ENCODE measurements at regions not wholly inside any gene's neighbourhood (a gene's known extent, or its start where the extent isn't known, plus 50 kb on each side); places are given as distances from the start of the nearest gene placed in this dataset.

DNA sequence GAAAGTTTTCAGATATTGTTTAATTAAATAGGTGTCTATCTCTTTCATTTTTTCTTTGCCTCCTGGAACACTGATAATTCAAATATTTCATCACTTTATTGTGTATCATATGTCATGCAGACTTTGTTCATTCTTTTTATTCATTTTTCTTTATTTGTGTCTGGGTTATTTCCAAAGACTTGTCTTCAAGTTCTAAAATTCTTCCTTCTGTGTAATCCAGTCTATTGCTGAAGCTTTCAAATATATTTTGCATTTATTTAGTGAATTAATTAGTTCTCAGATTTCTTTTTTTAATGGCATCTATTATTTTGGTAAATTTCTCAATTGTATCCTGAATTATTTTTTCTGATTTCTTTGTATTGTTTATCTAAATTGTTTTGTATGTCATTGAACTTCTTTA is 70.1 kb downstream of the ZNF330 start:
- H3K4me3 Mint-ChIP-seq: no peak overlapping the region
- H3K27me3 Mint-ChIP-seq: peaks cover 17% of the 10 kb centered on the region
- no peak overlapping the region for H3K27ac Mint-ChIP-seq
- POLR2A ChIA-PET: no interaction called here
- H3K9me3 Mint-ChIP-seq: peaks cover 5% of the 10 kb centered on the region
- H3K36me3 Mint-ChIP-seq (ENCODE audit: low read depth): peaks cover 2% of the 10 kb centered on the region
- CTCF ChIA-PET: no interaction called here
- DNase-seq: no peak
- H3K4me1 Mint-ChIP-seq: no peaks in the 10 kb centered on the region

DNA sequence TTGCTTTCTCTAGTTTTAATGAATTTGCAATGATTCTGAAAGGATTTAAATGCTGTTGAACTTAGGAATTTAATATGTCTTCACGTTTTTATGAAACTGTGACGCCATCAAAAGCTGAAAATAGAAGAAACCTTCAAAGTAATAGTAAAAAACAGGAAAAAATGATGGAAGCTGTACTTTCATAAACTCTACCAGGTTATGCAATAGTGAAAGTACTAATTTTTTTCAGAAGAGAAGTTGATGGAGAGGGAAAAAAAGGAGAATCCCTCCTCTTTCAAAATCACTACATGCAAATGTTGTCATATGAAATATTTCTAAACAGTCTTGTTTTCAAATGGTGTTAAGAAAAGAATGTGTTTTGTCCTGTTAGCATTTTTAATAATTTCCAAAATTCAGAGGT is 73.6 kb downstream of the ZNF330 start:
- Mint-ChIP-seq H3K4me1 (no peaks in the 10 kb centered on the region), H3K36me3 (ENCODE audit: low read depth) (peaks cover 2% of the 10 kb centered on the region), H3K4me3 (no peak overlapping the region), H3K27ac (no peak overlapping the region), H3K27me3 (peaks cover 9% of the 10 kb centered on the region), H3K9me3 (peaks cover 5% of the 10 kb centered on the region)
- no peak for DNase-seq
- POLR2A ChIA-PET: no interaction called here
- CTCF ChIA-PET: no interaction called here

DNA sequence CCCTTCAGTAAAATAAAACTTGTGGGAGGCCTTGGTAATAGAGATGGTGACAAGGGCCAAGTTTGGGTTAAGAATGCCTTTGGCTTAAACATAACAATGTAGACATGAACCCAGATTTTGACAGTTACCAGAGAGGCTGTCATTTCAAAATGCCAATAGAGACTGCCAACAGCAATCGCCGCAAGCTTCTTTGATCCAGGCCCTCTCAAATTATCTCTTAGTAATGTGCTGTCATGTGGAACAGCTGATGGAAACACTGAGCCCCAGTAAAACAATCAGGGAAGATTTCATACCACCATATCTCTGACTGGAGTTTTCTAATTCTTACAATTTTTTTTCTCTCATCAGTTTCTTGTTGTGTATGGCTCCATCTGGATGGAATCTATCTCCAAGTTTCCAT is 80.5 kb downstream of the ZNF330 start:
- Mint-ChIP-seq H3K27ac (no peak overlapping the region), H3K27me3 (peaks cover 5% of the 10 kb centered on the region), H3K4me3 (no peak overlapping the region), H3K4me1 (no peaks in the 10 kb centered on the region), H3K36me3 (ENCODE audit: low read depth) (no peaks in the 10 kb centered on the region), H3K9me3 (no peaks in the 10 kb centered on the region)
- CTCF ChIA-PET: no interaction called here
- POLR2A ChIA-PET: no interaction called here
- DNase-seq: no peak

DNA sequence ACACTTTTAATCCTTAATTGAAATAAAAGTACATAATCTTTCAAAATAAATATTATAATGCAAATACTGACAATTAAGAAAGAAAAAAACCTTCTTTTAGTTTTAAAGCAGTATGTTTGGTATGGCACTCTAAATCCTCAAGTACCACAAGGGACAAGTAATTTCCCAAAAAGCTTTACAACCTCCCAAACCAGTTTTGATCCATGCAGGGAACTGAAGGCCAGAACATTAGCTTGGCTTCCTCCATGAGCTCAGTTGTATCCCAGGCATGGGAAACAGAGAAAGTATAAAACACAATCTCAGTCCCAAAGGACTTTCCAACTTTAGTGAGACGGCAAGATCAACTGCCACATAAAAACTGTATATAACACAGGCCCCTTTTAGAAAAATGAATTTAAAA is 82.2 kb downstream of the ZNF330 start:
- H3K9me3 Mint-ChIP-seq: no peaks in the 10 kb centered on the region
- no peak overlapping the region for H3K4me3 Mint-ChIP-seq
- ChIA-PET CTCF (no interaction called here), POLR2A (no interaction called here)
- H3K36me3 Mint-ChIP-seq (ENCODE audit: low read depth): no peaks in the 10 kb centered on the region
- H3K27ac Mint-ChIP-seq: no peak overlapping the region
- DNase-seq: no peak
- peaks cover 6% of the 10 kb centered on the region for H3K4me1 Mint-ChIP-seq
- H3K27me3 Mint-ChIP-seq: peaks cover 5% of the 10 kb centered on the region

DNA sequence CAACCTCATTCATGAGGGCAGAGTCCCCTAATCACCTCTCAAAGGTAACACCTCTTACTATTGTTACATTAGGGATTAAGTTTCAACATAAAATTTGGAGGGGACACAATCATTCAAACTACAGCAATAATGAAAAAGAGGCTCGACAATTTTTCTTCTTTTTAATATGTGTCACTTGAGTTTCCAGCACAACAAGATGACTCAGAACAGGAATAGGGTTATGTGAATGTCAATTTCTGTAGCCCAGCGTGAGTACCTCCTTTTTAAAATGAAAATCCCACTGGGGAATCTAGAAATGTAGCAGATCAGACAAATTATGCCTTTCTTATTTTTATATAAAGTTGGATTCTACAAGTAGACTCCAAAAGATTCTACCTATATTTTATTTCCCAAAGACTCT is 83.7 kb downstream of the ZNF330 start:
- no peaks in the 10 kb centered on the region for H3K9me3 Mint-ChIP-seq
- no peaks in the 10 kb centered on the region for H3K36me3 Mint-ChIP-seq (ENCODE audit: low read depth)
- DNase-seq: no peak
- peaks cover 6% of the 10 kb centered on the region for H3K4me1 Mint-ChIP-seq
- CTCF ChIA-PET: no interaction called here
- POLR2A ChIA-PET: no interaction called here
- peaks cover 5% of the 10 kb centered on the region for H3K27me3 Mint-ChIP-seq
- H3K27ac Mint-ChIP-seq: no peak overlapping the region
- H3K4me3 Mint-ChIP-seq: no peak overlapping the region

DNA sequence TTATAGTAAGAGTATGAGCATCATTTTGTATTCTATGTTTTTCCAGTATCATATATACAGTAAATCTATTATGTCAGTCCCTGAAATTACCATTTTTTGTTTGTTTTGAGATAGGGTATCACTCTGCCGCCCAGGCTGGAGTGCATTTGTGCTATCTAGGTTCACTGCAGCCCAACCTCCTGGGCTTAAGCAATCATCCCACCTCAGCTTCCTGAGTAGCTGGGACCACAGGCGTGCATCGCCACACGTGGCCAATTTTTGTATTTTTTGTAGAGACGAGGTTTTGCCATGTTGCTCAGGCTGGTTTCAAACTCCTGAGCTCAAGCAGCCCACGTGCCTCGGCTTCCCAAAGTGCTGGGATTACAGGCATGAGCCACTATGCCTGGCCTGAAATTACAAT is 85.6 kb downstream of the ZNF330 start:
- DNase-seq: no peak
- POLR2A ChIA-PET: no interaction called here
- CTCF ChIA-PET: interaction anchor here (1.2 kb wide), 1 partner anchor 1539 kb away, joined by 4 read pairs; no protein-coding TSS in a partner anchor
- no peaks in the 10 kb centered on the region for H3K36me3 Mint-ChIP-seq (ENCODE audit: low read depth)
- H3K4me3 Mint-ChIP-seq: no peak overlapping the region
- peaks cover 5% of the 10 kb centered on the region for H3K27me3 Mint-ChIP-seq
- H3K9me3 Mint-ChIP-seq: no peaks in the 10 kb centered on the region
- H3K27ac Mint-ChIP-seq: no peak overlapping the region
- H3K4me1 Mint-ChIP-seq: peaks cover 6% of the 10 kb centered on the region

DNA sequence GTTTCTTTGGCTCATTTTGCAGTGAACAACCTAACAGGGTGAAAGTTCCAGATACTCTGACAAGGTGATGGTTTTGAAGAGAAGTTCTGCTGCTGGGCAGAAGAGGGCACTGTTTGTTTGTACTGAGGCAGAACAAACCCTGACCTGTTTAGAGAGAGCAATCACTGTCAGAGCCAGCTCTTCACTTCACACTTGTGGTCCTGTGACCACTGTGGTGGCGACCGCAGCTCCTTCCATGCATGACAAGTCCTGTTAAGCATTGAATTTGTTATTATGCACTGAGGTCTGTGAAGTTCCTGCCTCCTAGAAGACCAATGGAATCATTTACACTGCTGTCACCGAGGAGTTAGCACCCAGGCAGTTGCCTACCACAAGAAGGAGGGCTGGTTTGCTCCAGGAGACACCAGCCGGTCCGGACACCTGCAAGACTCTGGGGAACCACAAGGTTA is 86.6 kb downstream of the ZNF330 start:
- no peak overlapping the region for H3K4me3 Mint-ChIP-seq
- peak; percentile 70 for DNase-seq
- H3K27me3 Mint-ChIP-seq: peaks cover 5% of the 10 kb centered on the region
- no peaks in the 10 kb centered on the region for H3K9me3 Mint-ChIP-seq
- no peaks in the 10 kb centered on the region for H3K36me3 Mint-ChIP-seq (ENCODE audit: low read depth)
- CTCF ChIA-PET: interaction anchor here (0.5 to 1.2 kb wide), 2 partner anchors 404 to 1538 kb away, joined by 3 to 4 read pairs; no protein-coding TSS in a partner anchor
- H3K4me1 Mint-ChIP-seq: peaks cover 6% of the 10 kb centered on the region
- no peak overlapping the region for H3K27ac Mint-ChIP-seq
- POLR2A ChIA-PET: no interaction called here

DNA sequence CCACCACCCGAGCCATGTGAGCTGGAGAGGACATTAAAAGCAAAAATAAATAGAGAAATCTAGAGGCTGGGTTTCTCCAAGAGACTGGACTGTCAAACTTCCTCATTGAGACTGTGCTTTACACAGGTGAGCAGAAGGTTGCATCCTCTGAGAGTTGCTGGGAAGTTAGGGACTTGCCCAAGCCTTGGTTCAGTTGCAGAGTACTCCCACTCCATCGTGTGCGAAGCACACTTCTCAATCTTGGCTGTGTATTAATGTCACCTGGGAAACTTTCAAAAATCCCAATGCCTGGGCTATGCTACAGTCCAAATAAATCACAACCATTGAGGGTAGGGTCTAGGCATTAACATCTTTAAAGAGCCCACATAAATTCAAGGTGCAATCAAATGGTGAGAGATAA is 89.2 kb downstream of the ZNF330 start:
- H3K4me3 Mint-ChIP-seq: no peak overlapping the region
- no peaks in the 10 kb centered on the region for H3K36me3 Mint-ChIP-seq (ENCODE audit: low read depth)
- CTCF ChIA-PET: no interaction called here
- H3K27me3 Mint-ChIP-seq: peaks cover 6% of the 10 kb centered on the region
- DNase-seq: no peak
- no peaks in the 10 kb centered on the region for H3K9me3 Mint-ChIP-seq
- POLR2A ChIA-PET: no interaction called here
- peaks cover 6% of the 10 kb centered on the region for H3K4me1 Mint-ChIP-seq
- no peak overlapping the region for H3K27ac Mint-ChIP-seq

DNA sequence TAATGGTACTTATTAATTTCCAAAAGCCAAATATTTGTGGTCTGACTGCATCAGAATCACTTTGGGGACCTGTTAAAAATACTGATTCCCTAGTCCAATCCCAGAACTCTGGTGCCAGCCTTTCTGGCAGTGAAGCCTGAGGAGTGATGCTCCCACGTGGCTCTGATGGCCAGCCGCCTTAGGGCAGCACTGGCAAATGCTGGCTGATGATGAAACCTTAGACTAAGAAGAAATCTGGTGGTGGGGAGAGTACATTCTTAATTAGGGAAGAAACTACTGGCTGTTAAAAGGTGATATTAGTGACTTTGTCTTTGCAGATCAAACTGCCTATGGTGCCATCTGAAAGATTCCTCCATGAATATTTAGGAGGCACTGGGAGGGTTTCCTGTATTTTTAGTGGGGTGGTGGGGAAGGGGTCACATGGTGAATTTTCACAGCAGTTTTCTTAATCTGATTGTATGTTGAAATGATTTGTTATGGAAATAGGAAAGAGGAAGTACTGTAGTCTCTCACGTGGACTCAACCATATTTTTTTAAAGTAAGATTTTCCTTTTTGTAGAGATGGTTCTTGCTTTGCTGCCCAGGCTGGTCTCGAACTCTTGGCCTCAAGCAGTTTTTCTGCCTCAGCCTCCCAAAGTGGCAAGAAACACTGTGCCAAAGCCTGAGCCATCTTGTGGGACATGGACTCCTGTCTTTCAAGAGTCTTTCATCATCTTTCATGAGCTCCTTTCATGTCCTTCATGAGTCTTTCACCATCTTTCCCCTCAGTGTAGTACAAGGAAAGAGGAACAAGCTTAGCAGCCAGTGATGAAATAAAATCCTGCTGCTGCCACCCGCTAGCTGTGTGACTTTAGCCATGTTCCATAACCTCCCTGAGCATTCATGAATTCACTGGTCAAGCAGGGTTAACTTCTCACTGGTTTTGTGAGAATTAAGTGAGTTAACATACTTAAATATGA is 90.8 kb downstream of the ZNF330 start:
- Mint-ChIP-seq H3K36me3 (ENCODE audit: low read depth) (no peaks in the 10 kb centered on the region), H3K4me3 (no peak overlapping the region), H3K4me1 (peaks cover 6% of the 10 kb centered on the region), H3K27me3 (peaks cover 5% of the 10 kb centered on the region), H3K27ac (no peak overlapping the region), H3K9me3 (no peaks in the 10 kb centered on the region)
- ChIA-PET POLR2A (no interaction called here), CTCF (no interaction called here)
- DNase-seq: no peak

DNA sequence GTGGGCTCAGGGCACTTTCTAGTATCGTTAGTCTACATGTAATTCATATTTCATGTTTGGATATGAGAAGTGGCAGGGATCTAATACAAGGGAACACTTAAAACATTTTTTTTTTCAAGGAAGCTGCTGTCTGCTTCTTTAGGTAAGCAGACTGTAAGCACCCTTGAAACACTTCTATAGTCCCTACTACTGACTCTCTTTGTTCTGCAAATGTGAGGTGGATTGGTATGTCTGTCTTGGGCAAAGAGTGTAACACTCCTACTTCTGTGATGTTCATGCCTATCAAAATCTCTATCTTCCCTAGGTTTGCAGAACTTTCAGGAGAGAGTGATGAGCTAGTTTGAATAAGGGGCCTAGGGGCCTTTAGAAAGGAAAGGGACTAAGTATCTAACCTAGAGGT is 93.9 kb downstream of the ZNF330 start:
- no peaks in the 10 kb centered on the region for H3K4me1 Mint-ChIP-seq
- ChIA-PET POLR2A (no interaction called here), CTCF (no interaction called here)
- H3K4me3 Mint-ChIP-seq: no peak overlapping the region
- no peaks in the 10 kb centered on the region for H3K36me3 Mint-ChIP-seq (ENCODE audit: low read depth)
- H3K9me3 Mint-ChIP-seq: no peaks in the 10 kb centered on the region
- no peak for DNase-seq
- peaks cover 13% of the 10 kb centered on the region for H3K27me3 Mint-ChIP-seq
- no peak overlapping the region for H3K27ac Mint-ChIP-seq

DNA sequence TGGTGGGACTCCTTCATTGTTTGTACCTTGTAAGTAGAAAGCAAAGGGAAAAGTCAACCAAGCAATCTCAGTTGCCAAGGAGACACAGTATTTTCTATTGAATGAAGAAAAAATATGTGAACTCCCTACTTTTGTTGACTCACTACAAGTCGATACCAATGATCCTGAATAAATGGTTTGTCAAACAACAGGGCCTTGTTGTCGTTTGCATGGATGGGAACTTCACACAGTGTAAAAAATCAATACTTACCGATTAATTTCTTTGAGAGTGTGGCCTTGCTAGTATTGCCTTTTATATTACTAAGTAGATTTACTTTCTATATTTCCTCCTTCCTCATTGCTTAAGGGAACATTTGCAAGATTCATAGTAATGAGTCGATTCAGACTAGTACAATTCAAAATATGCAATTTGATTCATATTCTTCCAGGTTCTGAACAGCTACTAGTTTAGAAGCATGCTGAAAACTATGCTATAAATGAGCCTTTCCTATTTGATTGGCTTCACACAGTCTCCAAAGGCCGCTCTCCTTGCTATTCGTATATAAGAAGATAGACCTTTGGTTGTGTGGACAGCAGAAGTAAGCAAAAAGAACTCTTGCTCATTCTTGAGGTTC is 108.0 kb downstream of the ZNF330 start:
- no peaks in the 10 kb centered on the region for H3K36me3 Mint-ChIP-seq (ENCODE audit: low read depth)
- H3K4me1 Mint-ChIP-seq: no peaks in the 10 kb centered on the region
- H3K27ac Mint-ChIP-seq: no peak overlapping the region
- ChIA-PET CTCF (no interaction called here), POLR2A (no interaction called here)
- peaks cover 23% of the 10 kb centered on the region for H3K27me3 Mint-ChIP-seq
- no peak for DNase-seq
- H3K4me3 Mint-ChIP-seq: no peak overlapping the region
- no peaks in the 10 kb centered on the region for H3K9me3 Mint-ChIP-seq

DNA sequence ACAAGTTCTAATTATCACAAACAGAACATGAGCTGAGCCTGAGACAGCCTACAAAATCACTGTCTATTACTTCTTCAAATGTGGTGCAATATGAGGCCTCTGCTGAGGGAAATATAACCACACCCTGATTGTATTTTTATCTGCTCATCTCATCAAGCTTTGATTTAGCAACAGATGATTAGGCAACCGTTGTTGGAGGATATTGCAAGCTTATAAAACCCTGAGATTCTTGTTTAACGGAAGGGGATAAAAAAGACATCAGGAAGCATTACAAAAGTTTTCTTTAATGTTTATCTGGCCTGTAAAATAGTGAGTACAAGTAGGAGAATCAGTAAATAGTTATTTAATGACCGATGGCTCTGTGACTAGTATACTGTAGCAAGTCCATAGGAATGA is 108.5 kb downstream of the ZNF330 start:
- Mint-ChIP-seq H3K36me3 (ENCODE audit: low read depth) (no peaks in the 10 kb centered on the region), H3K9me3 (no peaks in the 10 kb centered on the region)
- CTCF ChIA-PET: no interaction called here

DNA sequence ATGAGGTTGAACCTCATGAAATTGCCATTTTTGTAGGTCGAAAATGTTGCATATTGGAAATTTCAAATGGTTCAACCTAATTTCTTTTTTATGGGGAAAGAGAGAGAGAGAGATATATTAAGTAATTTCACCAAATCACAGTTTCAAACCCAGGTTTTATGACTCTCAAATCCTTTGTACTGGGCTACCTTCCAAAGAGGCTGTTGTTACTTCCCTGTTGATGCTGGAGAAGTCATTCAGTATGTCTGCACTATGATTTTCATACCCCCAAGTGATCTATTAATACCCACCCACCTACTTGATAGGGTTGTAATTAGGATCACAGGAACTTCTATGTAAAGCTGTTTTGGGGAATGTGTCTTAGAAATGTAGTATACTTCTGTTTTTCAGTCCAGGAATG is 109.9 kb downstream of the ZNF330 start:
- Mint-ChIP-seq H3K4me3 (no peak overlapping the region), H3K9me3 (no peaks in the 10 kb centered on the region), H3K27ac (no peak overlapping the region), H3K27me3 (peaks cover 39% of the 10 kb centered on the region), H3K4me1 (no peaks in the 10 kb centered on the region), H3K36me3 (ENCODE audit: low read depth) (no peaks in the 10 kb centered on the region)
- ChIA-PET CTCF (interaction anchor here (0.6 kb wide), 1 partner anchor 692 kb away, joined by 3 read pairs; no protein-coding TSS in a partner anchor), POLR2A (no interaction called here)
- DNase-seq: no peak

More for the DNA sequence above, 108.5 kb downstream of the ZNF330 start:
- H3K27ac Mint-ChIP-seq: no peak overlapping the region
- no peaks in the 10 kb centered on the region for H3K4me1 Mint-ChIP-seq
- no peak for DNase-seq
- no peak overlapping the region for H3K4me3 Mint-ChIP-seq
- H3K27me3 Mint-ChIP-seq: peaks cover 28% of the 10 kb centered on the region
- POLR2A ChIA-PET: no interaction called here

All from activated CD4-positive, alpha-beta T cell treated with anti-CD3 and anti-CD28 coated beads, Interleukin-2, amount 10 ng/mL, durations not matched to agents 7 days and 5 days (primary cell).